OCI-LY3 (cell line): ENCODE measurements at regions not wholly inside any gene's neighbourhood (a gene's known extent, or its start where the extent isn't known, plus 50 kb on each side); places are given as distances from the start of the nearest gene placed in this dataset.

ENCODE experiments used
- EZH2phosphoT487 ChIP-seq: fragments of 200-600 bp; shearing (Covaris generic); IDR thresholded peaks from 2 replicates; pipeline ENCODE4 v1.6.1; 2018; ENCODE audit warnings: antibody characterized with exemption, mixed run types, low read depth
- TF ChIP-seq, protein P1 (sequence below): fragments of 200-600, 300-600 bp; sonication (generic); IDR thresholded peaks from 2 replicates; pipeline ENCODE4 v1.5.1; 2014; ENCODE audit warnings: antibody characterized with exemption, low read length, low read depth

DNA sequence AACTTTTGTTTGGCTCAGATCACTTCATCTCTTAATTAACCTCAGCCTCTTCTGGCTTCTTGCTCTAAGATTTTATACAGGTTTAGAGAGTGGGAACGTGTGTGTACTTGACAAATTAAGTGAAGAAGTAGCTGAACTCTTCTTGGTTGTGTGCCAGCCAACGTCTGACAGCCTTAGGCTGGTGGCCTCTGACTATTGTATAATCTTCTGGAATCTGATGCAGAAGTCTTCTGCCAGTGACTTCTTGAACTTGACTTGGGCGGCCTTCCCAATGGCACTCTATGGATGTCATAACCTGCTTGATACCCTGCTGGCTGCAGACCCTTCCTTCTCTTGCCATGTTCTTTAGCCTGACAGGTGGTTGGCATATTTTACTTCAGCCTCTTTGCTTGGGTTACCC is 660.5 kb downstream of the DOK5 start:
- TF ChIP-seq, protein P1, sequence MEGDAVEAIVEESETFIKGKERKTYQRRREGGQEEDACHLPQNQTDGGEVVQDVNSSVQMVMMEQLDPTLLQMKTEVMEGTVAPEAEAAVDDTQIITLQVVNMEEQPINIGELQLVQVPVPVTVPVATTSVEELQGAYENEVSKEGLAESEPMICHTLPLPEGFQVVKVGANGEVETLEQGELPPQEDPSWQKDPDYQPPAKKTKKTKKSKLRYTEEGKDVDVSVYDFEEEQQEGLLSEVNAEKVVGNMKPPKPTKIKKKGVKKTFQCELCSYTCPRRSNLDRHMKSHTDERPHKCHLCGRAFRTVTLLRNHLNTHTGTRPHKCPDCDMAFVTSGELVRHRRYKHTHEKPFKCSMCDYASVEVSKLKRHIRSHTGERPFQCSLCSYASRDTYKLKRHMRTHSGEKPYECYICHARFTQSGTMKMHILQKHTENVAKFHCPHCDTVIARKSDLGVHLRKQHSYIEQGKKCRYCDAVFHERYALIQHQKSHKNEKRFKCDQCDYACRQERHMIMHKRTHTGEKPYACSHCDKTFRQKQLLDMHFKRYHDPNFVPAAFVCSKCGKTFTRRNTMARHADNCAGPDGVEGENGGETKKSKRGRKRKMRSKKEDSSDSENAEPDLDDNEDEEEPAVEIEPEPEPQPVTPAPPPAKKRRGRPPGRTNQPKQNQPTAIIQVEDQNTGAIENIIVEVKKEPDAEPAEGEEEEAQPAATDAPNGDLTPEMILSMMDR, result no peak
- TF ChIP-seq EZH2phosphoT487, result no peak
